Fibroblast of the aortic adventitia (primary cell): ENCODE measurements at regions not wholly inside any gene's neighbourhood (a gene's known extent, or its start where the extent isn't known, plus 50 kb on each side); places are given as distances from the start of the nearest gene placed in this dataset.

Experiments used
- DNase-seq: peaks from one replicate; pipeline ENCODE4 v3.0.0-alpha.2; 2010; ENCODE audit warnings: low read depth
- H3K4me3 ChIP-seq: 2 replicates; pipeline ENCODE4 v1.5.1; 2011; ENCODE audit warnings: low read depth, mild to moderate bottlenecking, control low read depth, low read length, moderate library complexity
- TF ChIP-seq, protein P1 (sequence below): IDR thresholded peaks from 2 replicates; pipeline ENCODE4 v1.5.1; 2011; ENCODE audit warnings: mild to moderate bottlenecking, low read length, control low read depth, inconsistent platforms; ENCODE audit not compliant: insufficient read depth

DNA sequence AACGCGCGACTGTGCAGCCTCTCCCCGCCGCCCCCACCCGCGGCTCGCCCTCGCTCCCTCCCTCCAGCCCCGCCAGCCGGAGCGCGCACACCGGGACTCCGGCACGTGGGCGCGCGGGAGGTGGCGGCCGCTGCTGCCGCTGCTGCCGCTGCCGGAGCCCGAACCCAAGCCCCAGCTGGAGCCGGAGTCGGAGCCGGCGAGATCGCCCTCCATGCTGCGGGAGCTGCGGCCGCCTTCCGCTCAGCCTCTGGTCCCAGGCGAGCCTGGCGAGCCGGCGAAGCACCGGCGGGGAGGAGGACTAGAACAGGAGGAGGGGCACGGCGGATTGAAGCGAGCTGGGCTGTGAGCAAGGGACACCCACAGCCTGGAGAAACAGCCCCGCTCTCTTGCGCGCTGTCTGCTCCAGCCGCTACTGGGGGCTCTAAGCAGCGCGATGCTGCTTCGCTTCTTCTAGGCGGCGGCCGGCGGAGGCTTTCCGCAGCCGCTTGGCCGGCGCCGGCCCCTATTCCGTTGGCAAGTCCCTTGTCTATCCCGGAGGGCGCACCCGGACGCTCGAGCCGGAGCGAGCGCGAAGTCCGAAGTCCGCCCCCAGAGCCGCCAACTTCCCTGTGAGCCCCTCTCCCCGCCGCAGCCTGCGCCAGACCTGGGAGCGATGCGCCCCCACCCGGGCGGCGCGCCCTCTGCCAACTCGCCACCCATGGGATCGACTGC, 598.7 kb upstream of the SGCD start:
- DNase-seq: no peak
- no peak overlapping the region for H3K4me3 ChIP-seq
- TF ChIP-seq, protein P1, sequence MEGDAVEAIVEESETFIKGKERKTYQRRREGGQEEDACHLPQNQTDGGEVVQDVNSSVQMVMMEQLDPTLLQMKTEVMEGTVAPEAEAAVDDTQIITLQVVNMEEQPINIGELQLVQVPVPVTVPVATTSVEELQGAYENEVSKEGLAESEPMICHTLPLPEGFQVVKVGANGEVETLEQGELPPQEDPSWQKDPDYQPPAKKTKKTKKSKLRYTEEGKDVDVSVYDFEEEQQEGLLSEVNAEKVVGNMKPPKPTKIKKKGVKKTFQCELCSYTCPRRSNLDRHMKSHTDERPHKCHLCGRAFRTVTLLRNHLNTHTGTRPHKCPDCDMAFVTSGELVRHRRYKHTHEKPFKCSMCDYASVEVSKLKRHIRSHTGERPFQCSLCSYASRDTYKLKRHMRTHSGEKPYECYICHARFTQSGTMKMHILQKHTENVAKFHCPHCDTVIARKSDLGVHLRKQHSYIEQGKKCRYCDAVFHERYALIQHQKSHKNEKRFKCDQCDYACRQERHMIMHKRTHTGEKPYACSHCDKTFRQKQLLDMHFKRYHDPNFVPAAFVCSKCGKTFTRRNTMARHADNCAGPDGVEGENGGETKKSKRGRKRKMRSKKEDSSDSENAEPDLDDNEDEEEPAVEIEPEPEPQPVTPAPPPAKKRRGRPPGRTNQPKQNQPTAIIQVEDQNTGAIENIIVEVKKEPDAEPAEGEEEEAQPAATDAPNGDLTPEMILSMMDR: no peak

DNA sequence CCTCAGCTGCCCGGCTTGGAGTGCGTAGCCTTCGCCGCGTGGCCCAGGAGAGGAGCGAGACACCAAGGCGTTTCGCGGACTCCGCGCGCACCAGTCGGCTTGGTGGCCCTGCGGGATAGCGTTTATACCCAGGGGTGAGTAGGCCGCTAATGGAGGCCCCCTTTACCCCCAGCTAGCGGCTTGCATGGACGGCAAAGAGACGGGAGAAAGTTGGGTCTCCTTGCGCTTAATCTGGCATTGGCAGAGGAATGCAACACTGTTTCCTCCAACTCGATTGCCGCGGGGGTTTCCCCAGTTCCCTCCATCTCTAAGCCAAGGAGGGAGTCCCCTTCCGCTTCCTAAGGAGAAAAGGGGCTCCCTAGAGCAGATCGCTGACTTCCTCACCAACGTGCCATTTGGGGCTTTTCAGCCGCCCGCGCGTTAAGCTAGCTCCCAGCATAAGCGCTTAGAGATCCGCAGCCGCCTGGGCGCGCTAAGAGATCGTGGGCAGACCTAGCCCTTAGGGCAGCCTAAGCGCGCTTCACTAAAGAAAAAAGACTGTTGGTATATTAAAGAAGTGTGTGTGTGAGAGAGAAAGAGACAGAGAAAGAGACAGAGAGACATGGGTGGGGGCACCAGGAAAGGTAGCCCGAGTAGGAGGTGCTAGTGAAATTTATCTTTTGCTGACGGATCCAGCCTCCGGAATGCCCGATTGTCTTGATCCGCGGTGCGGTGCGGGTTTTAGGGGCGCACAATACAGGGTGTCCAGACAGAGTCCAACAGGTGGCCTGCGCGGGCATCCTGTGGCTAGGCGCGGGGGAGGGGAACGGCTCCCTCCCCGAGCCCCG, 597.9 kb upstream of the SGCD start:
- TF ChIP-seq, protein P1: no peak
- H3K4me3 ChIP-seq: no peak overlapping the region
- no peak for DNase-seq

DNA sequence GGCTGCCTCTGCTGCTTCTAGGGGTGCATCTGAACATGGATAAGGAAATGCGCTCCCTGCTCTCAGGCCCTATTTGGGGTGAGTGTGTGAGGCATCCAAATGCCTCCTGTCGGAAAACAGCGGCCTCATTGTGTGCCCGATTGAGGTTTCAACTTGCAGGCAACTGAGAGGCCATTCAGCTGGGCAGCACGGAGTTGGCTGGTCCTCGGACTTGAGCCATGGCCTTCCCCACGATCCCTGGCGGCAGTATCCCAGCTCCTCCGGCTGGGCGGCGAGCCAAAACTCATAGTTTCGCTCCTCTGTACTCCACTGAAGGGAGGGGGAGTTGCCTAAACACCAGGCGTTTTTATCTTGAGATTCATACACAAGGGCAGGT, 597.3 kb upstream of the SGCD start:
- no peak for DNase-seq
- TF ChIP-seq, protein P1: no peak
- no peak overlapping the region for H3K4me3 ChIP-seq

DNA sequence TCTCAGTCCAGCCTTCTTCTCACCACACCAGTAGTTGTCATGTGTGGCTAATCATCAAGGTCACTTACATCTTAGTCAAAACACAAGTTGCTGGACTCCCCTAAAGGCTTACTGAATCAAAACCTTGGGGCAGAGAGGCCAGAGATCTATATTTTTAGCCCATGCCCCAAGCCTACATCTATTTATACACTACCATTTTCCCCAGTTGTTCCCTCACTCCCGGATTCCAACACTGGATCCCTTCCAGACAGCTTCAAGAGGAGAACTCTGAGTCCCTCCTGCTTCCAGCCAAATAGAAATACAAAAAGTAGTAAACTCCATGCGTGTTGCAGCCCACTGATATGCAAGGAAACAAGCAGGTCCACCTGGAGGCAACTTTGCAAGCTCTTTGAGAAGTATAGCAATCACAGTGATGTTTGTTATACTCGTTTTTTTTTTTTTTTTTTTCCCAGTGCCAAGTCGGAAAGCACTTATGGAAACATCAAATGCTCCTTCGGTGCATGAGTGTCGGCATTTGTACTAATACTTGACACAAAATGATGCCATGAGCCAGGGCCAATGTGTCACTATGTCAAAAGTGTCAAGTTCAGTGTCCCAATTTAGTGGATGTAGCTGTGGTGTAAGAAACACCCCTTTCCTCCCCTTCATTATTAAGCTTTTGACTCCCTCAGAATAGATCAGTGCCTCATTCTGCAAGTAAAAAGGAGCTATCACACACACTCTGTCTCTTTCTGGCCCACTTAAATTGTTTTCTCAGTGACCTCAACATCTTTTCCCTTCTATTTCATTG, 594.2 kb upstream of the SGCD start:
- H3K4me3 ChIP-seq: no peak overlapping the region
- no peak for DNase-seq
- TF ChIP-seq, protein P1: no peak

DNA sequence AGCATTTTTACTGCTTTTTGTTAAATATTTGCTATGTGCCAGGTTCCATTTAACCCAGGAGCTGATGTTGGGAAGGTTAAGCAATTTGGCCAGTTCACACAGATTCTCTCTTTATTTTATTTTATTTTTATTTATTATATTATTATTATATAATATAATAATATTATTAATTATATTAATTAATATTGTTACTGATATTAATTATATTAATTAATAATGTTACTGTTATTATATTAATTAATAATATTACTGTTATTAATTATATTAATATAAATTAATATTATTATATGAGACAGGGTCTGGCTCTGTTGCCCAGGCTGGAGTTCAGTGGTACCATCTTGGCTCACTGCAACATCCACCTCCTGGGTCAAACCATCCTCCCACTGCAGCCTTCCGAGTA, 593.0 kb upstream of the SGCD start:
- DNase-seq: no peak
- no peak overlapping the region for H3K4me3 ChIP-seq

DNA sequence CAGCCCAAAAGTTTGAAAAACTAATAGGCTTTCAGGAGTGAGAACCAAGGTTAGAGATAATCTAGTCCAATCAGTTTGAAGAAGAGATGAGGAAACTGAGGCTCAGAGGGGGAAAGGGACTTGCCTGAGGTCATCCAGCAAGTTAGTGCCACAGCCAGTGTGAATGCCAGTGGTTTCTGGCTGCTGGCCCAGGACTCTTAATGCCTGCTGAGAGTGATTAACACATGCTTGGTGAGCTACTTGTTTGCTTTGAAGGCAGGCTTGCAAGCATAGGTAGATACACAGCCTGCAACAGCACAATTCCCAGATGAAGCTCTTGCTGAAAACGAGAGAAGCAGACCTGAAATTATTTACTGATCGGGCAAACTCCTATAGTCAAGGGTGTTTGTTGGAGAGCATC, 591.6 kb upstream of the SGCD start:
- TF ChIP-seq, protein P1: no peak
- DNase-seq: no peak
- H3K4me3 ChIP-seq: no peak overlapping the region

More for the DNA sequence above, 593.0 kb upstream of the SGCD start:
- TF ChIP-seq, protein P1: no peak
